HCT116 (cell line): ENCODE measurements at regions not wholly inside any gene's neighbourhood (a gene's known extent, or its start where the extent isn't known, plus 50 kb on each side); places are given as distances from the start of the nearest gene placed in this dataset.

Experiments used
- ATAC-seq: fragments of 200-7000 bp; cut with Tn5 transposase; 2 replicates; pipeline ENCODE4 v1.9.1; 2020; ENCODE audit warnings: mild to moderate bottlenecking, moderate library complexity
- BruUV-seq: library from RNA; stranded (reverse); fragments of 400-500 nt; replicated peaks from 2 replicates; lab custom pipeline; 2021; lab: Mats Ljungman, UMichigan
- CTCF ChIA-PET: fragments of 300-600 bp; sonication (Branson Sonifier 250); formaldehyde crosslinking; loops from one replicate; lab custom pipeline; 2021; ENCODE audit warnings: antibody characterized with exemption; lab: Charles Lee
- POLR2A ChIA-PET: fragments of 300-600, 350-600 bp; sonication (Branson Sonifier 250); formaldehyde crosslinking; loops from one replicate; lab custom pipeline; 2021; ENCODE audit warnings: antibody characterized with exemption; lab: Charles Lee
- RAD21 ChIA-PET, 2 experiments: fragments of 300-600 bp; sonication (Branson Sonifier 250); formaldehyde crosslinking; loops; one replicate each; lab custom pipeline; 2023; ENCODE audit warnings: low total read pairs in 2 of 2; ENCODE audit not compliant: uncharacterized antibody in 2 of 2, unreplicated experiment in 2 of 2, low non-redundant PET in 1 of 2; lab: Charles Lee
- DNase-seq: peaks from one replicate; pipeline ENCODE4 v3.0.0-alpha.2; 2010; ENCODE audit warnings: low read depth, low spot score
- H2AFZ ChIP-seq: fragments of 200-600 bp; shearing (Covaris generic), sonication (generic); 2 replicates; pipeline ENCODE4 v1.6.1; 2017; ENCODE audit warnings: low read depth, mixed run types, mixed read lengths, antibody characterized with exemption, low read length; ENCODE audit not compliant: poor library complexity, severe bottlenecking
- H3K27ac ChIP-seq: 2 replicates; pipeline ENCODE4 v1.5.1; 2012; ENCODE audit warnings: low read depth, low read length
- H3K27me3 ChIP-seq: fragments of 200-600 bp; sonication (generic); 2 replicates; pipeline ENCODE4 v1.6.1; 2016; ENCODE audit warnings: mixed run types, low read length, mixed read lengths; ENCODE audit not compliant: insufficient read depth
- H3K36me3 ChIP-seq, 2 experiments: fragments of 200-500 bp in 1 of 2; fragments of 200-600 bp in 1 of 2; sonication (Bioruptor generic) in 1 of 2; sonication (generic) in 1 of 2; 2 replicates each; pipeline versions ENCODE4 v1.5.1 to v1.6.1; 2014 to 2016; ENCODE audit warnings: low read length in 2 of 2, inconsistent platforms in 1 of 2, mixed read lengths in 1 of 2, mixed run types in 1 of 2; ENCODE audit not compliant: insufficient read depth in 2 of 2, control insufficient read depth in 1 of 2
- H3K4me1 ChIP-seq, 2 experiments: fragments of 200-600 bp in 1 of 2; sonication (generic) in 1 of 2; 2 replicates each; pipeline versions ENCODE4 v1.5.1 to v1.6.1; 2012 to 2017; ENCODE audit warnings: low read length in 2 of 2, inconsistent platforms in 1 of 2, mild to moderate bottlenecking in 1 of 2, mixed read lengths in 1 of 2, mixed run types in 1 of 2, moderate library complexity in 1 of 2; ENCODE audit not compliant: insufficient read depth in 2 of 2, control insufficient read depth in 1 of 2
- H3K4me2 ChIP-seq: fragments of 200-600 bp; sonication (generic); 2 replicates; pipeline ENCODE4 v1.6.1; 2017; ENCODE audit warnings: mixed run types, low read length, mixed read lengths
- H3K4me3 ChIP-seq, 2 experiments: fragments of 200-600 bp in 1 of 2; sonication (generic) in 1 of 2; replicated peaks in 1 of 2; 2 replicates each; pipeline ENCODE4 v1.5.1; 2011 to 2016; ENCODE audit warnings: low read length in 2 of 2, control low read depth in 1 of 2, low read depth in 1 of 2, mild to moderate bottlenecking in 1 of 2, mixed read lengths in 1 of 2, mixed run types in 1 of 2
- H3K79me2 ChIP-seq: fragments of 200-600 bp; sonication (generic); 2 replicates; pipeline ENCODE4 v1.6.1; 2017; ENCODE audit warnings: mild to moderate bottlenecking, mixed run types, low read length, moderate library complexity, mixed read lengths; ENCODE audit not compliant: insufficient read depth
- H3K9ac ChIP-seq: fragments of 200-600 bp; sonication (generic); 2 replicates; pipeline ENCODE4 v1.6.1; 2016; ENCODE audit warnings: low read length, mixed read lengths
- H3K9me2 ChIP-seq: fragments of 200-600 bp; sonication (generic), shearing (Covaris generic); 2 replicates; pipeline ENCODE4 v1.6.1; 2017; ENCODE audit warnings: mixed run types, mild to moderate bottlenecking, moderate library complexity; ENCODE audit not compliant: insufficient read depth
- H3K9me3 ChIP-seq, 2 experiments: fragments of 200-500 bp in 1 of 2; fragments of 200-600 bp in 1 of 2; sonication (Bioruptor generic) in 1 of 2; sonication (generic) in 1 of 2; 2 replicates each; pipeline ENCODE4 v1.6.1; 2014 to 2017; ENCODE audit warnings: low read length in 2 of 2, mixed read lengths in 2 of 2, inconsistent platforms in 1 of 2, low read depth in 1 of 2, mild to moderate bottlenecking in 1 of 2, mixed run types in 1 of 2, moderate library complexity in 1 of 2; ENCODE audit not compliant: control insufficient read depth in 1 of 2, insufficient read depth in 1 of 2
- H4K20me1 ChIP-seq: fragments of 200-600 bp; sonication (generic), shearing (Covaris generic); 2 replicates; pipeline ENCODE4 v1.6.1; 2017; ENCODE audit warnings: mixed run types, mild to moderate bottlenecking, moderate library complexity; ENCODE audit not compliant: insufficient read depth
- ATF3 ChIP-seq: IDR thresholded peaks from 2 replicates; pipeline ENCODE4 v1.6.1; 2012
- CTCF ChIP-seq, 3 experiments: fragments of 200-600 bp in 1 of 3; sonication (generic) in 1 of 3; IDR thresholded peaks in 2 of 3; conservative IDR thresholded peaks in 1 of 3; 2 replicates each; pipeline ENCODE4 v1.5.1; 2012 to 2017; ENCODE audit warnings: low read depth in 2 of 3, low read length in 2 of 3, antibody characterized with exemption in 1 of 3, borderline replicate concordance in 1 of 3, control low read depth in 1 of 3, mild to moderate bottlenecking in 1 of 3, mixed read lengths in 1 of 3, mixed run types in 1 of 3, moderate library complexity in 1 of 3; ENCODE audit not compliant: insufficient read depth in 1 of 3
- JUND ChIP-seq: IDR thresholded peaks from 2 replicates; pipeline ENCODE4 v1.6.1; 2012
- POLR2AphosphoS5 ChIP-seq: IDR thresholded peaks from 2 replicates; pipeline ENCODE4 v1.6.1; 2011; ENCODE audit warnings: mild to moderate bottlenecking, low read depth, low read length, moderate library complexity
- SIN3A ChIP-seq: IDR thresholded peaks from 2 replicates; pipeline ENCODE4 v1.6.1; 2012; ENCODE audit warnings: low read depth
- SP1 ChIP-seq: IDR thresholded peaks from 2 replicates; pipeline ENCODE4 v1.6.1; 2012; ENCODE audit warnings: low read depth
- SRF ChIP-seq: IDR thresholded peaks from 2 replicates; pipeline ENCODE4 v1.6.1; 2012; ENCODE audit warnings: low read depth
- TCF7L2 ChIP-seq: IDR thresholded peaks from 2 replicates; pipeline ENCODE4 v1.7.0; 2011; ENCODE audit warnings: borderline replicate concordance, inconsistent platforms; ENCODE audit not compliant: insufficient read depth, insufficient read length; ENCODE audit errors: extremely low read depth
- ZBTB33 ChIP-seq: IDR thresholded peaks from 2 replicates; pipeline ENCODE4 v1.6.1; 2011; ENCODE audit warnings: mild to moderate bottlenecking, low read length, moderate library complexity; ENCODE audit not compliant: insufficient replicate concordance; ENCODE audit errors: extremely low read depth
- intact Hi-C: fragments of 100-400 bp; cut with micrococcal nuclease; formaldehyde crosslinking; loops from 2 replicates; pipeline ENCODE4 v1.10.0; 2022

- intact Hi-C loops, result no loop called here
- CTCF ChIA-PET, result no interaction called here
- DNase-seq (no peak), ATAC-seq (peak; percentile 49)
- Histone ChIP-seq H3K4me3 (no peak overlapping the region), H3K9ac (no peak overlapping the region), H4K20me1 (no peaks in the 10 kb centered on the region), H3K27ac (no peak overlapping the region), H3K9me3 (no peaks in the 10 kb centered on the region), H2AFZ (no peak overlapping the region), H3K9me2 (no peaks in the 10 kb centered on the region), H3K4me2 (no peak overlapping the region), H3K4me1 (no peaks in the 10 kb centered on the region), H3K27me3 (peaks cover 54% of the 10 kb centered on the region), H3K36me3 (no peaks in the 10 kb centered on the region), H3K79me2 (no peaks in the 10 kb centered on the region)
- BruUV-seq, result no TSS peak
- RAD21 ChIA-PET, result no interaction called here
- POLR2A ChIA-PET, result no interaction called here
- no peak for TF ChIP-seq ATF3
- TF ChIP-seq ZBTB33, result no peak
- no peak for TF ChIP-seq SIN3A
Observed at GRCh38 chr6:87968435-87969278, 79.0 kb upstream of the SPACA1 start.

GRCh38 chr6:87965806-87966205 lies 81.8 kb upstream of the SPACA1 start:
- no peaks in the 10 kb centered on the region for H3K79me2 ChIP-seq
- no TSS peak for BruUV-seq
- no peak overlapping the region for H3K4me3 ChIP-seq
- POLR2A ChIA-PET, result no interaction called here
- RAD21 ChIA-PET, result no interaction called here
- CTCF ChIA-PET, result no interaction called here
- H3K9me3 ChIP-seq, result no peaks in the 10 kb centered on the region
- intact Hi-C loops, result no loop called here
- ATAC-seq (no peak), DNase-seq (no peak)
- H3K9me2 ChIP-seq, result no peaks in the 10 kb centered on the region
- no peak overlapping the region for H2AFZ ChIP-seq
- H3K27ac ChIP-seq, result no peak overlapping the region
- no peaks in the 10 kb centered on the region for H3K4me1 ChIP-seq
- H3K36me3 ChIP-seq, result no peaks in the 10 kb centered on the region
- H4K20me1 ChIP-seq, result no peaks in the 10 kb centered on the region
- H3K27me3 ChIP-seq, result peaks cover 51% of the 10 kb centered on the region
- H3K4me2 ChIP-seq, result no peak overlapping the region
- no peak overlapping the region for H3K9ac ChIP-seq
- TF ChIP-seq SRF (no peak), JUND (no peak), POLR2AphosphoS5 (no peak), SP1 (no peak), CTCF (IDR thresholded peaks at IDR 0.05 in 2 of 3, conservative IDR thresholded peaks at IDR 0.05 in 1 of 3; ENCODE audit: borderline replicate concordance in 1 of 3, insufficient read depth in 1 of 3, low read depth in 2 of 3, low read length in 2 of 3) (no peak), ZBTB33 (no peak), TCF7L2 (no peak)
